Progenitor cell of endocrine pancreas (in vitro differentiated cells): ENCODE measurements at regions not wholly inside any gene's neighbourhood (a gene's known extent, or its start where the extent isn't known, plus 50 kb on each side); places are given as distances from the start of the nearest gene placed in this dataset. TPM values are rescaled to one million over a fixed set of nuclear protein-coding genes. Genes with fewer than 3 reads are reported as not detected.

Experiments
- microRNA-seq: library from miRNA; unstranded; fragments of <30 nt; microRNA quantifications from one replicate; pipeline ENCODE4 v1.1.0, GENCODE V29; 2020; ENCODE audit warnings: borderline number of aligned reads; ENCODE audit not compliant: unreplicated experiment

Small RNAs in the stretch of these regions (microRNA-seq; reads per million reads assigned to microRNA genes)
- gene MIR4277 = not detected
